H1 (cell line): ENCODE measurements at regions not wholly inside any gene's neighbourhood (a gene's known extent, or its start where the extent isn't known, plus 50 kb on each side); places are given as distances from the start of the nearest gene placed in this dataset.

Source experiments
- BCL11A ChIP-seq, 2 experiments: IDR thresholded peaks; one replicate each; pipeline ENCODE4 v1.6.1; 2011; ENCODE audit warnings: low read depth in 2 of 2, low read length in 2 of 2, mild to moderate bottlenecking in 2 of 2
- CHD7 ChIP-seq: fragments of 300-600 bp; sonication (generic); IDR thresholded peaks from 2 replicates; pipeline ENCODE4 v1.7.1; 2012; ENCODE audit warnings: low read length, moderate library complexity, mild to moderate bottlenecking, inconsistent platforms; ENCODE audit not compliant: insufficient replicate concordance
- CTCF ChIP-seq, 3 experiments: IDR thresholded peaks; 1 replicate in 2 of 3; 2 replicates in 1 of 3; pipeline versions ENCODE4 v1.5.1 to v1.6.1; 2011; ENCODE audit warnings: low read length in 3 of 3, mild to moderate bottlenecking in 3 of 3, inconsistent platforms in 2 of 3, low read depth in 1 of 3, moderate library complexity in 1 of 3; ENCODE audit not compliant: insufficient read depth in 1 of 3; ENCODE audit errors: control extremely low read depth in 1 of 3
- HDAC2 ChIP-seq, 2 experiments: fragments of 300-600 bp in 1 of 2; sonication (generic) in 1 of 2; IDR thresholded peaks; 2 replicates each; pipeline ENCODE4 v1.6.1; 2011 to 2012; ENCODE audit warnings: low read depth in 2 of 2, low read length in 2 of 2, mild to moderate bottlenecking in 2 of 2, moderate library complexity in 2 of 2, borderline replicate concordance in 1 of 2, inconsistent platforms in 1 of 2
- JUND ChIP-seq: IDR thresholded peaks from 2 replicates; pipeline ENCODE4 v1.6.1; 2011; ENCODE audit warnings: mild to moderate bottlenecking, improper control_type of control experiment, low read length
- NRF1 ChIP-seq: IDR thresholded peaks from 2 replicates; pipeline ENCODE4 v1.6.1; 2011; ENCODE audit warnings: mild to moderate bottlenecking, low read depth, low read length, improper control_type of control experiment
- SP1 ChIP-seq: IDR thresholded peaks from 2 replicates; pipeline ENCODE4 v1.6.1; 2011; ENCODE audit warnings: low read depth, low read length
- SP4 ChIP-seq: IDR thresholded peaks from 2 replicates; pipeline ENCODE4 v1.6.1; 2012; ENCODE audit warnings: low read length, inconsistent platforms
- TBP ChIP-seq: IDR thresholded peaks from 2 replicates; pipeline ENCODE4 v1.6.1; 2011; ENCODE audit warnings: low read depth, low read length, improper control_type of control experiment
- TCF12 ChIP-seq: IDR thresholded peaks from 2 replicates; pipeline ENCODE4 v1.6.1; 2011; ENCODE audit warnings: low read depth, mild to moderate bottlenecking, low read length

DNA sequence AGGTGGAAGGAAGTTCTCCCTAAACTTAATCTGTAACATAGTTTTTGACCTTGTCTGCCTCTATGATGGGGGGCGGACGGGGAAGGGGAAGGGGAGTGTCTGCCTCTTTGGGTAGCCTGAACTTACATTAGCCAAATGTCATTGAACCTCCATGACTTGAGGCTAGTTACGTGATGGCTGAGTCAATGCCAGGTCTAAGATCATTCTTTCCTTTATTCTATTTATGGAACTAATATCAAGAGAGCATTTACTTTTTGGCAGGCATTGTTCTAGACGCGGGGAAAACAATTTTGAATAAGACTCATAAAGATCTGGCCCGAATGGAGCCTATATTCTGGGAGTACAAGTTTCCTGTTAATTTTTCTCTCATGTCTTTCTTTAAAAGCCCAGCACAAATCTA lies 340.7 kb upstream of the C2CD4B start (continued):
- no peak for TF ChIP-seq CHD7
- no peak for TF ChIP-seq SP1
- TF ChIP-seq JUND: no peak
- no peak for TF ChIP-seq HDAC2 (IDR thresholded peaks at IDR 0.05; ENCODE audit: borderline replicate concordance in 1 of 2, low read depth in 2 of 2, low read length in 2 of 2)
- TF ChIP-seq TCF12: no peak
- TF ChIP-seq CTCF (IDR thresholded peaks at IDR 0.05; ENCODE audit: control extremely low read depth in 1 of 3, insufficient read depth in 1 of 3, low read depth in 1 of 3, low read length in 3 of 3): no peak
- TF ChIP-seq BCL11A (IDR thresholded peaks at IDR 0.05; ENCODE audit: low read depth in 2 of 2, low read length in 2 of 2): no peak
- no peak for TF ChIP-seq NRF1
- no peak for TF ChIP-seq TBP
- no peak for TF ChIP-seq SP4
